Liver (tissue), 8 donors: ENCODE measurements at regions not wholly inside any gene's neighbourhood (a gene's known extent, or its start where the extent isn't known, plus 50 kb on each side); places are given as distances from the start of the nearest gene placed in this dataset.

ENCODE experiments used
- DNase-seq: peaks from one replicate; pipeline ENCODE4 v3.0.0-alpha.2; 2017; ENCODE audit warnings: low spot score
- H3K27ac ChIP-seq, 2 donors: one replicate each; pipeline ENCODE4 v1.7.0; 2013; ENCODE audit warnings: inconsistent platforms in 2 of 2, low read length in 2 of 2, control low read depth in 1 of 2, low read depth in 1 of 2, mild to moderate bottlenecking in 1 of 2
- H3K27me3 ChIP-seq, 4 donors: one replicate each; pipeline versions ENCODE4 v1.6.1 to v1.7.0; 2013; ENCODE audit warnings: low read length in 3 of 4, inconsistent platforms in 1 of 4, mild to moderate bottlenecking in 1 of 4, moderate library complexity in 1 of 4; ENCODE audit not compliant: control insufficient read depth in 4 of 4, insufficient read depth in 4 of 4
- H3K36me3 ChIP-seq, 4 donors: one replicate each; pipeline versions ENCODE4 v1.6.1 to v1.7.0; 2013; ENCODE audit warnings: low read length in 3 of 4, mild to moderate bottlenecking in 3 of 4, low read depth in 1 of 4, moderate library complexity in 1 of 4; ENCODE audit not compliant: control insufficient read depth in 4 of 4, insufficient read depth in 3 of 4
- H3K4me1 ChIP-seq, 4 donors: one replicate each; pipeline versions ENCODE4 v1.6.1 to v1.7.0; 2013; ENCODE audit warnings: low read length in 3 of 4, mild to moderate bottlenecking in 3 of 4, moderate library complexity in 1 of 4; ENCODE audit not compliant: control insufficient read depth in 4 of 4, insufficient read depth in 4 of 4
- H3K4me3 ChIP-seq, 3 donors: one replicate each; pipeline versions ENCODE4 v1.6.1 to v1.7.0; 2013; ENCODE audit warnings: low read length in 3 of 3, control low read depth in 1 of 3, low read depth in 1 of 3, mild to moderate bottlenecking in 1 of 3
- H3K9ac ChIP-seq, 2 donors: one replicate each; pipeline ENCODE4 v1.7.0; 2013; ENCODE audit warnings: low read length in 2 of 2, mild to moderate bottlenecking in 2 of 2, moderate library complexity in 2 of 2, control low read depth in 1 of 2, low read depth in 1 of 2
- H3K9me3 ChIP-seq, 4 donors: one replicate each; pipeline versions ENCODE4 v1.6.1 to v1.7.0; 2013; ENCODE audit warnings: low read length in 3 of 4; ENCODE audit not compliant: control insufficient read depth in 4 of 4
- EGR1 ChIP-seq, 2 donors: IDR thresholded peaks; 2 replicates each; pipeline ENCODE4 v1.6.1; 2016 to 2018; ENCODE audit warnings: antibody characterized with exemption in 2 of 2, low read depth in 2 of 2
- FOXA1 ChIP-seq: IDR thresholded peaks from 2 replicates; pipeline ENCODE4 v1.6.1; 2016; ENCODE audit warnings: antibody characterized with exemption
- FOXA2 ChIP-seq: IDR thresholded peaks from 2 replicates; pipeline ENCODE4 v1.6.1; 2016; ENCODE audit warnings: antibody characterized with exemption
- GABPA ChIP-seq, 2 donors: IDR thresholded peaks in 1 of 2; conservative IDR thresholded peaks in 1 of 2; 2 replicates each; pipeline ENCODE4 v1.6.1; 2016; ENCODE audit warnings: antibody characterized with exemption in 2 of 2, mild to moderate bottlenecking in 1 of 2, moderate library complexity in 1 of 2
- HNF4A ChIP-seq, 2 donors: conservative IDR thresholded peaks; 2 replicates each; pipeline ENCODE4 v1.6.1; 2016; ENCODE audit warnings: antibody characterized with exemption in 2 of 2, mild to moderate bottlenecking in 2 of 2
- HNF4G ChIP-seq: IDR thresholded peaks from 2 replicates; pipeline ENCODE4 v1.6.1; 2016; ENCODE audit warnings: antibody characterized with exemption
- NR2F2 ChIP-seq: IDR thresholded peaks from 2 replicates; pipeline ENCODE4 v1.6.1; 2016; ENCODE audit warnings: antibody characterized with exemption
- RAD21 ChIP-seq, 2 donors: IDR thresholded peaks; 2 replicates each; pipeline ENCODE4 v1.6.1; 2016; ENCODE audit warnings: antibody characterized with exemption in 2 of 2, mild to moderate bottlenecking in 2 of 2
- RXRA ChIP-seq, 2 donors: IDR thresholded peaks; 2 replicates each; pipeline ENCODE4 v1.6.1; 2017 to 2018; ENCODE audit warnings: antibody characterized with exemption in 2 of 2, mild to moderate bottlenecking in 1 of 2
- SP1 ChIP-seq: IDR thresholded peaks from 2 replicates; pipeline ENCODE4 v1.6.1; 2018; ENCODE audit warnings: antibody characterized with exemption, mild to moderate bottlenecking
- TAF1 ChIP-seq: conservative IDR thresholded peaks from 2 replicates; pipeline ENCODE4 v1.6.1; 2016; ENCODE audit warnings: antibody characterized with exemption, mild to moderate bottlenecking
- YY1 ChIP-seq: IDR thresholded peaks from 2 replicates; pipeline ENCODE4 v1.6.1; 2016; ENCODE audit warnings: antibody characterized with exemption, mild to moderate bottlenecking
- WGBS: extraction: QIAGEN DNeasy Blood & Tissue Kit; methylation state at CpG from one replicate; pipeline ENCODE4 v1.1.7; 2013; 5-methylcytosine and 5-hydroxymethylcytosine counted together
- TF ChIP-seq, protein P1 (sequence below): fragments of 150-350 bp; IDR thresholded peaks from 2 replicates; pipeline ENCODE4 v1.5.1; 2017; ENCODE audit warnings: improper control_type of control experiment, low read depth, low read length; ENCODE audit not compliant: missing input control
- TF ChIP-seq, protein P2 (sequence below): IDR thresholded peaks from 2 replicates; pipeline ENCODE4 v1.6.1; 2016; ENCODE audit warnings: antibody characterized with exemption, mild to moderate bottlenecking
- TF ChIP-seq, protein P3 (sequence below): IDR thresholded peaks from 2 replicates; pipeline ENCODE4 v1.6.1; 2016; ENCODE audit warnings: antibody characterized with exemption
- TF ChIP-seq, protein P4 (sequence below): IDR thresholded peaks from 2 replicates; pipeline ENCODE4 v1.6.1; 2016; ENCODE audit warnings: antibody characterized with exemption
- TF ChIP-seq, protein P5 (sequence below): IDR thresholded peaks from 2 replicates; pipeline ENCODE4 v1.6.1; 2016; ENCODE audit warnings: antibody characterized with exemption
- donor health status: healthy.
- donor health status: healthy.
- donor health status: healthy.
- donor health status: healthy.
- donor health status: healthy.

DNA sequence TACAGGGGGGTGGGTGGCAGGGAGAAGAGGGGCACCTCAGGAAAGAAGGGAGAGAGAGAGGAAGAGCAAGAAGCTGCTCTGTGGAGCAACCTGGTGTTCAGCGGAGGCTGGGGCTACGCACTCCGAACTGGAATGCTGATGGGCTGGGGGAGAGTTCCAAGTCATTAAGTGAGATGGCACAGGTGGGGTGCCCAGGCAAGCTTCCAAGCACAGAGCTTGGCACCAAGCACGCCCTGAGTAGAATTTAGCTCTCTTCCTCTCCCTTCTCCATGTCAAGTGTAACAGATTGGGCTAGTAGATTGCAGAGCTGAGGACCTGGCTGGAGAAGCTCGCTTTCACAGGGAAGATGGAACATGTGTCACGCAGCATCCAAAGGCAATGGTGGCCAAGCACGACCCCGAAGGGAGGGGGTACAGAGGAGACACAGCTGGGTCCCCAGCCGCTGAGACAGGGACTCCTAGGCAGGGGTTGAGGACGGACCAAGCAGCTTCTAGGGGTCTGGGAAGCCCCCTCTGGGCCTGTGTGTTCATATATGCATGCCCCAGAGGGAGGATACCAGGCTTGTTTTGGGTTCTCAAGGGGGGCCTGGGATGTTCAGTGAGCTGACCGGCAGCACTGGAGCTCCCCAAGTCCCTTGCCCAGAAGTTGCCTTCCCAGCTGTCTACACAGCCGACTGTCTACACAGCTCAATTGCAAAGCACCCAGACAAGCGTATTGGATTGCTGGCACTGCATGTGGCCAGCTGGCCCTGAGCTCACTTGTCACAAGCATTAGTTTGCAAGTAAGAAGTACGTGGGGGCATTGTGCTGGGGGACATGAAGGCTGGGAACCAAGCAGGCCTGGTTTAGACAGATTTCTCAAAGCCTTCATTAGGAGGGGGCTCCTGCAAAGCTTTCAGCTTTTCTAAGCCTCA lies 247.8 kb downstream of the ENGASE start:
- no peaks in the 10 kb centered on the region for H3K36me3 ChIP-seq
- no peak overlapping the region for H3K4me3 ChIP-seq
- H3K27me3 ChIP-seq = peaks cover 0 to 4% (median under 1%) of the 10 kb centered on the region in 4 donors
- no peak for DNase-seq
- no peak overlapping the region for H3K27ac ChIP-seq
- H3K9ac ChIP-seq = no peak overlapping the region
- TF ChIP-seq YY1 (no peak), EGR1 (IDR thresholded peaks at IDR 0.05; ENCODE audit: low read depth in 2 of 2) (no peak), RXRA (IDR thresholded peaks at IDR 0.05) (no peak), FOXA1 (no peak), TAF1 (no peak)
- TF ChIP-seq, protein P1, sequence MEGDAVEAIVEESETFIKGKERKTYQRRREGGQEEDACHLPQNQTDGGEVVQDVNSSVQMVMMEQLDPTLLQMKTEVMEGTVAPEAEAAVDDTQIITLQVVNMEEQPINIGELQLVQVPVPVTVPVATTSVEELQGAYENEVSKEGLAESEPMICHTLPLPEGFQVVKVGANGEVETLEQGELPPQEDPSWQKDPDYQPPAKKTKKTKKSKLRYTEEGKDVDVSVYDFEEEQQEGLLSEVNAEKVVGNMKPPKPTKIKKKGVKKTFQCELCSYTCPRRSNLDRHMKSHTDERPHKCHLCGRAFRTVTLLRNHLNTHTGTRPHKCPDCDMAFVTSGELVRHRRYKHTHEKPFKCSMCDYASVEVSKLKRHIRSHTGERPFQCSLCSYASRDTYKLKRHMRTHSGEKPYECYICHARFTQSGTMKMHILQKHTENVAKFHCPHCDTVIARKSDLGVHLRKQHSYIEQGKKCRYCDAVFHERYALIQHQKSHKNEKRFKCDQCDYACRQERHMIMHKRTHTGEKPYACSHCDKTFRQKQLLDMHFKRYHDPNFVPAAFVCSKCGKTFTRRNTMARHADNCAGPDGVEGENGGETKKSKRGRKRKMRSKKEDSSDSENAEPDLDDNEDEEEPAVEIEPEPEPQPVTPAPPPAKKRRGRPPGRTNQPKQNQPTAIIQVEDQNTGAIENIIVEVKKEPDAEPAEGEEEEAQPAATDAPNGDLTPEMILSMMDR = no peak
- TF ChIP-seq, protein P2, sequence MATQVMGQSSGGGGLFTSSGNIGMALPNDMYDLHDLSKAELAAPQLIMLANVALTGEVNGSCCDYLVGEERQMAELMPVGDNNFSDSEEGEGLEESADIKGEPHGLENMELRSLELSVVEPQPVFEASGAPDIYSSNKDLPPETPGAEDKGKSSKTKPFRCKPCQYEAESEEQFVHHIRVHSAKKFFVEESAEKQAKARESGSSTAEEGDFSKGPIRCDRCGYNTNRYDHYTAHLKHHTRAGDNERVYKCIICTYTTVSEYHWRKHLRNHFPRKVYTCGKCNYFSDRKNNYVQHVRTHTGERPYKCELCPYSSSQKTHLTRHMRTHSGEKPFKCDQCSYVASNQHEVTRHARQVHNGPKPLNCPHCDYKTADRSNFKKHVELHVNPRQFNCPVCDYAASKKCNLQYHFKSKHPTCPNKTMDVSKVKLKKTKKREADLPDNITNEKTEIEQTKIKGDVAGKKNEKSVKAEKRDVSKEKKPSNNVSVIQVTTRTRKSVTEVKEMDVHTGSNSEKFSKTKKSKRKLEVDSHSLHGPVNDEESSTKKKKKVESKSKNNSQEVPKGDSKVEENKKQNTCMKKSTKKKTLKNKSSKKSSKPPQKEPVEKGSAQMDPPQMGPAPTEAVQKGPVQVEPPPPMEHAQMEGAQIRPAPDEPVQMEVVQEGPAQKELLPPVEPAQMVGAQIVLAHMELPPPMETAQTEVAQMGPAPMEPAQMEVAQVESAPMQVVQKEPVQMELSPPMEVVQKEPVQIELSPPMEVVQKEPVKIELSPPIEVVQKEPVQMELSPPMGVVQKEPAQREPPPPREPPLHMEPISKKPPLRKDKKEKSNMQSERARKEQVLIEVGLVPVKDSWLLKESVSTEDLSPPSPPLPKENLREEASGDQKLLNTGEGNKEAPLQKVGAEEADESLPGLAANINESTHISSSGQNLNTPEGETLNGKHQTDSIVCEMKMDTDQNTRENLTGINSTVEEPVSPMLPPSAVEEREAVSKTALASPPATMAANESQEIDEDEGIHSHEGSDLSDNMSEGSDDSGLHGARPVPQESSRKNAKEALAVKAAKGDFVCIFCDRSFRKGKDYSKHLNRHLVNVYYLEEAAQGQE = no peak
- no peaks in the 10 kb centered on the region for H3K4me1 ChIP-seq
- no peaks in the 10 kb centered on the region for H3K9me3 ChIP-seq
- 60% methylated on average over 14 of the region's 14 CpGs for WGBS

DNA sequence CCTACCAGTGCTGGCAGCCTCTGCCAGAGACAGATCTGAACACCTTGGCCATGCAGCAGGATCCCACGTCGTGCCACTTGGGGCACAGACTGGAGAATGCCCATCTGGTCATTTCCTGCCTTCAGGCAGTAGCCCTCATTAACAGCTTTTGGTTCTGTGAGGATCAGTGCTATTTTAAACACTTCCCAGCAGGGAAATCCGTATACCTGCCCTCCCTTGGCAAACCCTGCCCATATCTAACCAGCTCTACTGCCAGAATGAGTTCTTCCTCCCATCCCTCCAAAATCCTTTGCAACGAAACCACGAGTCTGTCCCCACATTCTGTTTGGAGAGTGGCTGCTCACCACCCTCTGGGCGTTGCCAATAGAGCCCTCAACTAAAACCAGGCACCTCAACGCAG lies 245.7 kb downstream of the ENGASE start:
- 48% methylated on average over 7 of the region's 7 CpGs for WGBS
- no peak overlapping the region for H3K27ac ChIP-seq
- peaks cover 0 to 4% (median under 1%) of the 10 kb centered on the region in 4 donors for H3K27me3 ChIP-seq
- no peaks in the 10 kb centered on the region for H3K4me1 ChIP-seq
- no peaks in the 10 kb centered on the region for H3K9me3 ChIP-seq
- no peak overlapping the region for H3K4me3 ChIP-seq
- no peaks in the 10 kb centered on the region for H3K36me3 ChIP-seq
- H3K9ac ChIP-seq = no peak overlapping the region
- DNase-seq = no peak
- no peak for TF ChIP-seq GABPA (IDR thresholded peaks at IDR 0.05 in 1 of 2, conservative IDR thresholded peaks at IDR 0.05 in 1 of 2)
- TF ChIP-seq, protein P3, sequence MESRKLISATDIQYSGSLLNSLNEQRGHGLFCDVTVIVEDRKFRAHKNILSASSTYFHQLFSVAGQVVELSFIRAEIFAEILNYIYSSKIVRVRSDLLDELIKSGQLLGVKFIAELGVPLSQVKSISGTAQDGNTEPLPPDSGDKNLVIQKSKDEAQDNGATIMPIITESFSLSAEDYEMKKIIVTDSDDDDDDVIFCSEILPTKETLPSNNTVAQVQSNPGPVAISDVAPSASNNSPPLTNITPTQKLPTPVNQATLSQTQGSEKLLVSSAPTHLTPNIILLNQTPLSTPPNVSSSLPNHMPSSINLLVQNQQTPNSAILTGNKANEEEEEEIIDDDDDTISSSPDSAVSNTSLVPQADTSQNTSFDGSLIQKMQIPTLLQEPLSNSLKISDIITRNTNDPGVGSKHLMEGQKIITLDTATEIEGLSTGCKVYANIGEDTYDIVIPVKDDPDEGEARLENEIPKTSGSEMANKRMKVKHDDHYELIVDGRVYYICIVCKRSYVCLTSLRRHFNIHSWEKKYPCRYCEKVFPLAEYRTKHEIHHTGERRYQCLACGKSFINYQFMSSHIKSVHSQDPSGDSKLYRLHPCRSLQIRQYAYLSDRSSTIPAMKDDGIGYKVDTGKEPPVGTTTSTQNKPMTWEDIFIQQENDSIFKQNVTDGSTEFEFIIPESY = no peak
- TF ChIP-seq, protein P4, sequence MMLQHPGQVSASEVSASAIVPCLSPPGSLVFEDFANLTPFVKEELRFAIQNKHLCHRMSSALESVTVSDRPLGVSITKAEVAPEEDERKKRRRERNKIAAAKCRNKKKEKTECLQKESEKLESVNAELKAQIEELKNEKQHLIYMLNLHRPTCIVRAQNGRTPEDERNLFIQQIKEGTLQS = no peak
- no peak for TF ChIP-seq SP1
- no peak for TF ChIP-seq NR2F2
- TF ChIP-seq EGR1 (IDR thresholded peaks at IDR 0.05; ENCODE audit: low read depth in 2 of 2) = no peak
- TF ChIP-seq HNF4A (conservative IDR thresholded peaks at IDR 0.05) = no peak
- TF ChIP-seq, protein P2 = no peak
- no peak for TF ChIP-seq YY1
- TF ChIP-seq, protein P1 = no peak
- TF ChIP-seq, protein P5, sequence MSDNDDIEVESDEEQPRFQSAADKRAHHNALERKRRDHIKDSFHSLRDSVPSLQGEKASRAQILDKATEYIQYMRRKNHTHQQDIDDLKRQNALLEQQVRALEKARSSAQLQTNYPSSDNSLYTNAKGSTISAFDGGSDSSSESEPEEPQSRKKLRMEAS = no peak
- no peak for TF ChIP-seq FOXA1
- no peak for TF ChIP-seq HNF4G
- TF ChIP-seq FOXA2 = no peak
- TF ChIP-seq RAD21 (IDR thresholded peaks at IDR 0.05) = no peak
